CD1c-positive myeloid dendritic cell (primary cell): ENCODE measurements at regions not wholly inside any gene's neighbourhood (a gene's known extent, or its start where the extent isn't known, plus 50 kb on each side); places are given as distances from the start of the nearest gene placed in this dataset.

Source experiments
- DNase-seq: peaks from one replicate; pipeline ENCODE4 v3.0.0-alpha.2; 2016; ENCODE audit errors: extremely low spot score

DNA sequence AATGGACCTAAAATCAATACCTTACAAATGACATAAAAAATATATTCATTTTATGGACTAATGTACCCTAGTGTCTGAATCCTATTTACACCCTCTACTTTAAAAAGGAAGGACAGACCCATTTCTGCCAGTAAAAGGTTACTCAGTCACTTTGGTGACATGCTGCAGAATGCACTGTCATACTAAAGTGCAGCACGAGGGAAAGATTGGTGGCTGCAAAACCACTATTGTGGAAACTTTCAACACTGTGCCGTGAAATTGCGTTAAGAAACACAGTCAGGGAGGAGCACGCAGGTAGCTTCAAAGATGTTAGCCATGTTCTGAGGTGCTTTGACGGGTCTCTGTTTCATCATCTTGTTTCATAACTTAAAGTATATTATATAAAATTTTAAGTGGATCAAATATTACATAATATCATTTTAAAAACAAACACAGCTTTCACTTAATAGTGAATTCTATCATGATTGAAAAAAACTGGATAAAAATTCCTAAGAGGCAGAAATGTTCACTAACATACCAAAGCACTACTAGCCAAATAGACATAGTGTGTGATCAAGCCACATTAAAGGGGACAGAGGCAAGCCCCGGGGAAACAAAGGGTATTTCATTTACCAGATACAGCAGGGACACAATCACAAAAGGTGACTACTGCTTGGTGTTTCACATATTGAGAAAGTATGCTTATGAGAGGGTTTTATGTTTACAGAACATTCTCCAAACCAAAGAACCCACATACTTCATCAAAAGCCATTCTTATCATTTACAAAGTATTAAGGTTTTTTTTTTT lies 330.8 kb upstream of the SOX5 start:
- DNase-seq = no peak

DNA sequence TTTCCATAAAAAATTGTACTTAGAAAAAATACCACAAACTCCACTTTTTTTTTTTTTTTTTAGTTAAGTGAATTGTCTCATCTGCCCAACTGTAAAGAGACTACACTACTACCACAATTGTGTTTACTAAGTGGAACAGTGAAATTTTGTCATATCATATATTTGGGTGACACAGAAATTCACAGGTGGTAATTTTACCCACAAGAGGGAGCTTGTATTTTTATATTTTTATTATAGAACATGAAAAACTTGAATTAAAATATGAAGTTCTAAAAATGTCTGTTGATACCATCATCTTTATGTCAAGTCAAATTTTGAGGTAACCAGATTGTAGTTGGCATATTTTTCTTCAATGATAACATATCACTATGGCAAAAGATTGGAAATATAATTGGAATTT lies 329.4 kb upstream of the SOX5 start:
- DNase-seq = no peak

DNA sequence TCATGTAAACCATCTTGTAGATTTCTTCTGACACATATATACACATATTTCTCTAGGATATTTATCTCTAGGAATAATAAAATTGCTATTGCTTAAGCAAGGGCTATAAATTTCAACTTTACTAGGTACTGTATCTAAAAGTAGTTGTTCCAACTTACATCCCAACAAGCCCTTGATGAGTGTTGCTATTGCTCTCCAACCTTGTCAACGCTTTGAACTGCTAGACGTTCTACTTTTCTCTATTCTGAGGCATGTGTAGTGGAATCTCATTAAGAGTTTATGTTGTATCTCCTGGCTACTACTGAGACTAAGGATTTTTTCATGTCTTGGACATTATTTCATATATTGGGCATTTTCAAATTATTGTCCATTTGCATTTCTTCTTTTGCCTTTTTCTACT lies 321.5 kb upstream of the SOX5 start:
- DNase-seq = no peak

DNA sequence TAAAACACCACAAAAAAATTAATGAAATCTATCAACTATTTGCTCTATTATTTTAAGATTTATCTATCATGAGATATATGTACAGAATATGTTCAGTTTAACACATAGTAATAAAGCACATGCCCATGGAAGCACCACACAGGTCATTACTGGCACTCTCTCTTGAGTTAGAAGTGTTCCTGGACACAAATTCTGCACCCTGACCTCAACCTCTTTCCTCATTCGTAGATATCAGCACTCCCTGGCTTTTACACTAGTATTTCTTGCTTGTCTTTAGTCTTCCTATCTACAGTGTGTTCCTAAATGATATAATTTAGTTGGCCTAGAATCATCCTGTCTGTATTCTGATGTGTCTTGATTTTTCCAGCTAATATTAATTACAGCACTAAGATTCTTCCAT lies 321.0 kb upstream of the SOX5 start:
- no peak for DNase-seq

DNA sequence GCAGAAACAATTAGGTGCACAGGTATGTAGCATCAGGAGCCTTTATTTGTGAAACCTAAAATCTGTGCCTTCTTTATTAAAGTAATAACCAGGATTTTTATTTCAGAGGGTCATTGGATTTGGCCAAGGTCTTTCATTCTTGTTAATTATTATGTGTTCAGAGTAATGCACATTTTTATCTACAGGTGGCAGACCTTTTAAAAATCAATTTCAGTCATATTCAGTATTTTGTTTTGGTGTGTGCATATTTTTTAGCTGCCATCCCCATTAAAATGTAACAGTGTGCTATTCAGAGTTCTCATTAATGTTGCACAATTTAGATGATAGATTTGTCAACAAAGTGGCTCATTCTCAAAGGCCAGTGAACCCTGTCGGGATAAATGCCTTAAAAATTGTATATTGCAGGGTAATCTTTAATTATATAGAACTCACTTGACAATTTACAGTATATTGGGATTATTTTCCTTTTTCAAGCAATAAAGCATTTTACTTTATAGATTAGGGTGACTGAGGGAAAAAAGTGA lies 319.3 kb upstream of the SOX5 start:
- no peak for DNase-seq

DNA sequence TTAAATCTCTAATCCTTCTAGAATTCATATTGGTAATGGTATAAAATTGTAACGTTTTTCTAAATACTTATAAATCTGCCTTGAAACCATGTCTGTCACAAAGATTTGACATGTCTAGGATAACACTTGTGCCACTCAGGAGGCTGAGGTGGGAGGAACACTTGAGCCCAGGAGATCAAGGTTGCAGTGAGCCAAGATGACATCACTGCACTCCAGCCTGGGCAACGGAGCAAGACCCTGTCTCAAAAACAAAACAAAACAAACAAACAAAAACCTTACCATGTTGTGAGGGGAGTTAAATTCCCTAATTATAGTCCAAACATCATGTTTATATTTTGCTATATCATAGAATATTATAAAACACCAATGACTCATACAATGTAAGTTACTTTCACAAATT lies 317.5 kb upstream of the SOX5 start:
- DNase-seq = no peak

DNA sequence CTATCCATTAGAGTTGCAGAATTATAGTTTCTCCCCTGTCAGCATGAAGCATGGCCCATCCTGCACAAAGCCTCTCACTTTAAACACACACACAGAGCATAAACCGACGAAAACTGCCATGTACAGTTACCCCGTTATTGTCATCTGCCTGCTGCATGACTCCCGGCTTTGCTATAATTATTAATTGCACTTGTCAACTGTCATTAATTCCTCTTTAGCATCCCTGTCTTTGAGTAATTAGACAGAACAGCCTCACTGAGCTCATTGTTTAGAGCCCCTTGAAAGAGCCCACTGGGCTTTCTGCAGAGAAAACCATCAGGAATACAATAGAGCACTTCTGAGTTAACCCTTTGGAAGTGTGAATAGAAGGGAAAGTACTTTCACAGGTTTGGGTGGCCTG lies 307.2 kb upstream of the SOX5 start:
- no peak for DNase-seq

DNA sequence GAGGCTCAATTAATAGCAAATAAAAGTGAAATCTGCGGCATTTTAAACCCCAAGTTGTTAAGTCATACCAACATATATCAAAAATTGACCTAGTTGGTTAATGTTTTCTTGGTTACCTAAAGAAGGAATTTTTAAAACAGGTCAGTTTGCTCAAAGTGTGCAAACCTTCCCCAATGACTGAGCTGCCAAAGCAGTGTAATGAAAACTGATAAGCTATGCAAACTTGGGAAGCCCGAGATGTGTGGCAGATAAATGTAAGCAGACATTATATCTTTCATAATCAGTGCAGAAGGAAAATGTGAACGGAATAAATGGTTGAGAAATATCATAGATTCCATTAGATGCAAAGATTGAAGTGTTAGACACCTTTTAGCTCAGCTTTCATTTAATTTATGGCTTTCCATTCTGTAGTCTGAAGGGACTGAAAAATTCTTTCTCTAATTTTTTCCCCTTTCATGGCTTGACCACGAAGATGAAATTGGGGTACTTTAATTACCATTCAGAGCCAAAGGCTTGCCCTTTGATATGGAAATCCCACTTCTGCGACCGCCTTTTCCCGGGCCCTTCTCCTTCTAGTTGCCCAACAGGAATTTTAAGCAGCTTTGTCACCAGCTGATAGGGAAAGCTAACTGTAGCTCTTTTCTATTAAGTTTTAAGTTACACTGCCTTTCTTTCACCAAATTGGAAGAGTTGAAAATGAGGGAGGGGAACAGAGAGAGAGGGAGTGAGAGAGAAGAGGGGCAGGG lies 306.6 kb upstream of the SOX5 start:
- no peak for DNase-seq

DNA sequence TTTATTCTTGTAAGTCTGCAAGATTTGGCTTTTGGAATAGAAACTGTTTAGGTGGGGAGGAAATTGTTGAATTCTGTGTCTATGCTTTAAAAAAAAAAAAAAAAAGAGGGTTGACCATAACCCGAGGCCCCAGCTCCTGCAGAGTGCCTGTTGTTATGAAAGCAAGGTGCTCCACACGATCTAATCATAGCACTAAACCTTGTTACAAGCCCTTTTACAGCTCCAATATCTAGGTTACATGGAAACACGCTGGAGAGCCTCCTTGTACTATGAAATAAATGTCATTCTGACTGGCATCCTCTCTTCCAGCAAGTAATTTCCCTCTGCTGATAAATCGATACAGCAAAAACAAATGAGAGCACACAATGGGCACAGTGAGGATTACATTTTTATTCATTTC lies 303.1 kb upstream of the SOX5 start:
- DNase-seq = no peak

DNA sequence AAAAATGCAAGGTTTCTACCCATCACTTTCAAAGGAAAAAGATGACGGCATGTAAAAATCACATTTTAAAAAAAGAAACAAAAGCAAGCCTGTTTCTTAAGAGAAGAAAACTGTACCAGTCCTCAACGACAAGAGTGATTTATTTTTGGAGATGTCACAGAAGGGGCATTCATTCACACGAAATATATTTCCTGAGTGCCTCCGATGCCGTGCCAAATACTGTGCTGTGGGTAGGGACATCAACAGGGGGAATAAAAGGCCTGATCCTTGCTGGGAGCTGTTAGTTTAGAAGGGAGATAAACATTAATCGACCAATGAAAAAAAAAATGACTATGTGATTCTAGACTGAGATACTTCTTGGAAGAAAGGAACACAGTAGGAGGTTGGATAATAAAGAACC lies 297.5 kb upstream of the SOX5 start:
- DNase-seq = no peak

DNA sequence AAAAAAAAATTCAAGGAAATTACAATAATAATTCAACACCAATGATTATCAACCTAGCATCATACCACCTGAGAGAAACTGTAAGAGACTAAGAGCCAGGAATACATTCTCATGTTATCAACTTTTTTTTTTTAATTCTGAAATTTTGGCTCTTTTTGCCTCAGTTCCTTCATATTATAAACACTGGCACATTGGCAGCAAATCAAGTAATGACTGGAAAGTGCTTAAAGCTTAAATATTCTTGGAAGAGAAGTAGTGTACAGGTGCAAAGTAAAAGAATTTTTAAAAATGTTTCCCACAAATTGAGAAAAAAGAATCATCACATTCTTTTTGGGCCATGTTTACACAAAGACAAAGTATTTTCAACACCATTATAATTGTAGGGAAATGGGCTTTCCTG lies 296.9 kb upstream of the SOX5 start:
- DNase-seq = no peak

DNA sequence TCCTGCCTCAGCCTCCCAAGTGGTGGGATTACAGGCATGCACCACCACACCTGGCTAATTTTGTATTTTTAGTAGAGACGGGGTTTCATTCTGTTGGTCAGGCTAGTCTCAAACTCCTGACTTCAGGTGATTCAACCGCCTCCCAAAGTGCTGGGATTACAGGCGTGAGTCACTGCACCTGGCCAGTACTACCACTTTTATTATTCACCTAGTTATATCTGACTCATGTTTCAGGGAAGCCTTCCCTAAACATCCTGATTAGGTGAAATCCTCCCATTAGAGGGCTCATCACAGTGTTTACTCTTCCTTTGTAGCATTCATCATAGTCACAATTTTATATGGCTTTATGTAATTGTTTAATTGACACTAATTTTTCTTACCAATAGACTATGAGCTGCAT lies 295.3 kb upstream of the SOX5 start:
- no peak for DNase-seq

DNA sequence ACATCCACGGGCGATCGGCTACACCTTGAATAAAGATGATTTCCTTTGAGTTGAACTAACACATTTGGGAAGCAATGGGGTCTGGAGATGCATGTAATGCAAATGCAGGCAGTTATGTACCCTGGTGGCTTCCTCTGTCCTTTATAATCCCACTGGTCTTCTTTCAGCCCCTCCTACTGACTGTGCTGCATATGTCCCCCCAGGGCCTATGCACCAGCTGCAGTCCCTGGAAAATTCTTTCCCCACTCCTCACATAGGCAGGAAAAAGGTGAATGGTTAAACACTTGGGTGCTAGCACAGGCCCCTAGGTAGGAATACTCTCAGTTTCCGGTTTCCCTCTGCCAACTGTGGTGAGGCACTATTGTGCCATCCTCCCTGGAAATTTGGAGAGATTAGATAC lies 294.8 kb upstream of the SOX5 start:
- DNase-seq = no peak

DNA sequence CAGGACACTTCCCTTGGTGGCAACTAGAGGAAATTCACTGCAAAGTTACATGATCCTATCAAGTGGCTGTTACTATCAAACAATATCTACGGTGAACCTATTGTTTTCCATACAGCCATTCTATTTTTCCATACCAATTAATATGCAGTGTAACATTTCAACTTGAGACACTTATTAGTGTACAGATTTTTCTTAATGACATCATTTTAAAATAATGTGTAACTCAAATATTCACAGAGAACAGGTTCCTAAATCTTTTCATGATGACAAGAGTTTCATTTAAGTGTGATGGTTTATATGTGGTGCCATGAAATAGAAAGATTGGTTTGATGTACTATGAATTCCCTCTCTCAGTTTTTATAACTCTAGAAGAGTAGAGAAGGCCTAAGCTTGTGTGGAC lies 291.2 kb upstream of the SOX5 start:
- DNase-seq = no peak

DNA sequence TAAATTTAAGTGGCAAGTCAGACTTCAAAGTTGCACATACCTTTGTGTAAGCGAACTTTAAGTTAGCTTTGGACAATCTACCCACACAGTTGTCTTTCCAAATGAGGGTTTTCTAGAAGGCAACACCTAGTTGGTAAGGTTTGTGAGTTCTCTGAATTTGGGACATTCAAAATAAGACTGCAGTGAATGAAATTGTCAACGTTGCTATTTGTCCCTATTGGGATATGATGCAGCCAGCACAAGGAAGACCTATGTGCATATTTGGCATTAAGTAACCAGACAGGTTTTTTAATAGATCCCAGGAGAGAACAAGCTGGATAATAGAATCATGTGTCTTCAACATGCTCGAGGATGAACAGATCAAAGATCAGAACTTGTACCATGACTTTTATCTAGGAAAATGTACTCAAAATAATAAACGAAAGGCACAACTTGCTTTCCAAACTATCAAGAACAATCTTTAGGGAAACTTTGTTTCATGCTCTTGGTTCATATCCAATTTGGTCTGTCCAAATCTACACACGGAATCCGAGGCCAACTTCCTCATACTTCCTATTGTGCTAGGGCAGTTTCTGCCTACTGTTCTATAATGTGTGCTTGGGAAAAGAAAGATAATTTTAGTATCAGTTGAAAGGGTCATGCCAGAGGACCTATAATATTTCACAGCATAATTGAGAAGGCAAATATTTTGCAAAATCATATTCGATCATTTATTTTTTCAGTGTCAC lies 284.2 kb upstream of the SOX5 start:
- DNase-seq = no peak

DNA sequence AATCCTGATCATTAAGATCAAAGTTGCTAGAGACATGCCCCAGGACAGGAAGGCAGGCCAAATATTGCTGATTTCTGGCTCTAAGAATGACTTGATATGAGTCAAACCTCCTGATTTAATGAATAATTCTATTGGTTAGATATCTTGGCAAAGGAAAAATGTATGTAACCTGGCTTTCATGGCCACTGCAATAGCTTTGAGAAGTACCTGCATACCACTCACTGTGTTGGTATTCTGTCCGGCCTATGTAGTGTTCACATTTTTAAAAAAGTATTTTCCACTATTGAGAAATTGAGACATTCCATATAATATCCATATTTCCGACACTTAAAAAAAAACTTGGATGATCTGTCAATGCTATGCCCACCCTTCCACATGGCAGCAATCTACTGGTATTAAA lies 283.1 kb upstream of the SOX5 start:
- DNase-seq = no peak

DNA sequence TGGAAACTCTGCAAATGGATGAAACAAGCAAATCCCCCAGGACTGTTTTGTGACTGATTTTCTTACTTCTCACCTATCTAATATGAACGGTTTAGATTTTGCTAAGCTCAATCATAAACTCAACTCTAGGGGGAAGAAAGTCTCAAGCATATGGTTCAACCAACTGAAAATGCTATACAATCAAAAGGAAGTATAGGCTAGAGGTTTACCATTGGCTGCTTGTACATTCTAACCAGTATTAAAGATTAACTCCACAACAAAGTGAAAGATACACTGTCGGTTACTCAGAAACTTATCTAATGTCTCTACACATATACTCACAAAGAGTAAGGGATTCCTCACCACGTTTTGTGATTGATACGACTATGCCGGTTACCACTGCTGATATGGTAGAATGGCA lies 281.8 kb upstream of the SOX5 start:
- no peak for DNase-seq

DNA sequence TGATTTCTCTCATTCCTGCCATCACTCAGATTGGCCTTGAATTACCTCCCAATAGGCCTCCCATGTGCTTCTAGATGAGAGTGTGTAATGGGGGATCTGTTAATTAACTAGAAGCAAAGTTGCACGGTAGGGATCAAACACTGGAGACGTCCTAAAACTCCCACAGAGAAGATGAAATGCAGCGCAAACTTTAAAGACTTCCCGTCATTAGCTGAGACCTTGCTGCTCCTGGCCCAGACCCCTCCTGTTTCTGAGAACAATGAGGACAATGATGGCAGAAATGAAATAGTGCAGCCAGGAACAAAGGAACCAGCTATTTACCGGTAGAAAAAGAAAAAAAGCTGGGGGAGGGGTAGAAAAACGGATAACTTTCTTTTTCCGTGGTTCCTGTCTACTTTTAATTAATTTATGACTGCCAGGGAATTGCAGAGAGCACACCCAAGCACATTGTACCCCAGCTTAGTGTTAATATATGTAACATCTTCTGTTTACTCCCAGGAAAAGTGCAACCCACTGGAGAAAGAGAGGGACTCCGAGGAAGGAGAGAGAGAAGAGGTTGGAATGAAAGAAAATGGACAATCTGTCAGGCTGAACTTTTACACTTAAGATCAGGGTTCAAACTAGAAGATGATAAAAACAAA lies 280.7 kb upstream of the SOX5 start:
- DNase-seq = no peak

DNA sequence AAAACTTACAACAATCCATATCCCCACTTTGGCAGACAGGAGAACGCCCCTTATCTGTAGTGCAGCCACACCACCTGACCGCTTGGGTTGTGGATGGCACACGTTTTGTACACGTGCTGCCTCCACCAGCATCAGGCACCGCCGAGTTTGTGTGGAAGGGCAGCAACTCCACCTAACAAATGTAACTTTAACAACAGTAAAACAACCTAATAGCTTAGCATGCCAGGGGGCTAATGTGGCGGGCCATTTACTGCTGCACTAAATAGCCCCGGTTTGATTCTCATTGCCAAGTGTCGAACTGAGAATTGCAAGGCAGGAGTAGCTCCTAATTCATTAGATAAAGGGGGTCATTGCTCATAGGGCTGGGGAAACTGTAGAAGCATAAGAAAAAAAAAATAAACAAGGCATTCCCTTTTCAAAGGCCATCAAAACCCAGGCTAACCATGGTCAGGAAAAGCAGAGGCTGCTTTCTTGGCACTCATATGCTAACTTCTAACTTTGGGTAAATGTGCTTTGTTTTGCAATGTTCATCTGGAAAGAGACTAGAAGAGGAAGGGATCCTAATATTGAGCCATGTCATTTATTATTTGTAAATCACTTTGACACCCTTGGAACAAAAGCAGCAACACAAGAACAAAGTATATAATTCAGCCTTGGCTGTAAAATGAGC lies 279.7 kb upstream of the SOX5 start:
- no peak for DNase-seq

DNA sequence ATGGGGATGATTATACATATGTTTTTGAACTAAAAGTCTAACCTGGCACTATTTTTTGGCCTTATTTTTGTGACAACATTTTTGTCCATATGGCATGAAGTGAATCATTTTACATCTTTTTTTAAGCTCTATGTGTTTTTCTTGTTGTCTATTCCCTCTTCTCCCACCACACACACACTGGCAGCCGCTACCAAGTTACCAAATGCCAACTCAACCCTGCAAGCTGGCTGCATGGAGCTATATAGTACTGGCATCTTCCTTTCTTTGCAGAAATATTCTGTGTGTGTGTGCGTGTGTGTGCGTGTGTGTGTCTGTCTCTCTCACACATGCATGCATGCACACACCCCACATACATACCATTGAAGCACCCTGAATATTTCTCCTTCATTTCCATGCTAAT lies 278.9 kb upstream of the SOX5 start:
- DNase-seq = no peak

DNA sequence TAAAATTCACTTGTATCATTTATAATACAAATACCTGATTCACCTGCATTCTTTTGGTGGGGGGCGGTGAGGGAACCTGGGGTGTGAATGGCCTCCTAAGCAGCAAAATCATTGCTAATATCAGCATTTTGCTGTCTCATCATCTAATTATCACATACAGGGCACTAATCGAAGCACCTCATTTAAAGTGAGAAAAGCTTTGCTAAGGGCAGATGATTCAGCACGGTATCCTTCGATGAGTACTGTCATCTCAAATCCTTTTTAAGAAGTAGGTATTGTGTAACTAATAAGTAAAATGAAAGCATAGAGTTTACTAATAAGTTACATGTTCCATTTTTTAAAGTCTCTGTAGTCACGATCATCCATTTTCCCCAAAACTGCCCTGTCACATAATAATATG lies 278.1 kb upstream of the SOX5 start:
- DNase-seq = no peak
